ENCODE measurements at regions not wholly inside any gene's neighbourhood (a gene's known extent, or its start where the extent isn't known, plus 50 kb on each side); places are given as distances from the start of the nearest gene placed in this dataset.

DNA sequence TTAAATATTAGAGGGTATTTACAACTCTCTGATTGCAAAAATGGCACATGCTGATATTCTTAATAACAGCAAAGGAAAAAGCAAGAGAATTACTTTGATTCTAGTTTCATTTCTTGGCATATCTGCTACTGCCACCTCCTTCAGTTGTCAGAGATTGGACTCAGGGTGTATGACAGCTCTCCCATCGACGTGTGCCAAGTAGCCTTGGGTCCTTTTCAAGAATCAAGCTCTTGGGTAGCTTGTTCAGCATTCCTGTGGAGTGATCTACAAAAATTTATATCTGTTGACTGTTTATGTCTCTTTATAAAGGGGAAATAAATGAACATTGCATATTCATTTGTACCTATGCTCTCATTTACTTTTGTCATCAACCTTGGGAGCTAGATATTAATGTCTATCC lies 315.6 kb downstream of the PRR16 start:
- Histone ChIP-seq H3K4me3 (ENCODE audit: insufficient read depth, low read depth, low read length) (no peak overlapping the region), H4K91ac (ENCODE audit: insufficient read depth, low read depth, low read length) (peak overlapping the region; percentile 73), H2AK9ac (replicated peaks; ENCODE audit: low read depth, low read length, poor library complexity) (no peak overlapping the region), H3K27ac (ENCODE audit: insufficient read depth, low read length) (peak overlapping the region; percentile 94), H4K20me1 (ENCODE audit: insufficient read depth, low read length) (no peaks in the 10 kb centered on the region), H3K9ac (ENCODE audit: low read depth, low read length) (peak overlapping the region; percentile 63; the same call in 1 of the 2 replicates), H2BK5ac (ENCODE audit: low read depth, low read length, poor library complexity, severe bottlenecking) (peak overlapping the region; percentile 98), H3K23ac (ENCODE audit: low read depth, low read length) (peak overlapping the region; percentile 71; the same call in 1 of the 2 replicates), H4K8ac (ENCODE audit: low read depth in 2 of 2, low read length in 2 of 2) (peak overlapping the region; percentile 44 to 75; a peak in 3 of 4 replicates), H3K4ac (ENCODE audit: low read depth, low read length) (peak overlapping the region; percentile 91), H2AK5ac (ENCODE audit: low read depth, low read length) (peak overlapping the region; percentile 90; the same call in 1 of the 2 replicates), H4K5ac (ENCODE audit: low read depth, low read length) (peak overlapping the region; percentile 87; the same call in 1 of the 2 replicates), H3K4me1 (ENCODE audit: control insufficient read depth, insufficient read depth, low read length) (0 out of 2 replicates have a peak, but pooled peaks cover 2% of the 10 kb centered on the region), H2BK15ac (ENCODE audit: low read depth, low read length) (peak overlapping the region; percentile 62; the same call in 2 of the 3 replicates), H2BK120ac (ENCODE audit: low read depth, low read length) (peak overlapping the region; percentile 93), H3K36me3 (ENCODE audit: control insufficient read depth, insufficient read depth, low read length) (no peaks in the 10 kb centered on the region), H3K79me1 (ENCODE audit: low read depth in 1 of 2, low read length in 2 of 2) (no peaks in the 10 kb centered on the region), H3K56ac (ENCODE audit: extremely low read depth, insufficient read depth, low read length) (no peak overlapping the region; the same call in 1 of the 2 replicates), H2BK20ac (ENCODE audit: low read depth, low read length) (peak overlapping the region; percentile 88), H3K9me3 (ENCODE audit: control insufficient read depth, insufficient read depth, low read length) (no peaks in the 10 kb centered on the region), H3K18ac (ENCODE audit: low read depth, low read length) (peak overlapping the region; percentile 85), H3K14ac (replicated peaks; ENCODE audit: low read depth, low read length) (peak overlapping the region; percentile 77; the same call in 1 of the 2 replicates), H3K9me1 (ENCODE audit: insufficient read depth, low read length) (no peaks in the 10 kb centered on the region), H3K27me3 (ENCODE audit: control insufficient read depth, insufficient read depth, low read length) (no peaks in the 10 kb centered on the region), H2AFZ (replicated peaks; ENCODE audit: low read length, poor library complexity) (peak overlapping the region; percentile 81), H3K4me2 (ENCODE audit: low read depth, low read length) (peak overlapping the region; percentile 87)
- no TSS peak for BruUV-seq (replicated peaks)
- in situ Hi-C loops (cut with MboI; ENCODE audit: low sequenced_read_pairs) = no loop called here
- peak; percentile 46 for ATAC-seq (ENCODE audit: low read depth)
- ChIA-PET POLR2A (ENCODE audit: unreplicated experiment) (interaction anchor here (0.6 kb wide), 2 partner anchors 171 to 213 kb away, joined by 3 read pairs; no protein-coding TSS in a partner anchor), CTCF (no interaction called here)
- dilution Hi-C loops (cut with HindIII; ENCODE audit: low sequenced_read_pairs, unreplicated experiment) = no loop called here
- WGBS, 2 experiments (ENCODE audit: extremely low coverage in 2 of 2, insufficient read length in 1 of 2) = no CpG with 5 or more reads among the region's 2 CpGs
- DNase-seq = peak; percentile 45
- intact Hi-C loops (cut with micrococcal nuclease) = loop anchor here (10.0 kb wide), 1 partner anchor 625 kb away; no protein-coding TSS in a partner anchor
- TF ChIP-seq, protein P1, sequence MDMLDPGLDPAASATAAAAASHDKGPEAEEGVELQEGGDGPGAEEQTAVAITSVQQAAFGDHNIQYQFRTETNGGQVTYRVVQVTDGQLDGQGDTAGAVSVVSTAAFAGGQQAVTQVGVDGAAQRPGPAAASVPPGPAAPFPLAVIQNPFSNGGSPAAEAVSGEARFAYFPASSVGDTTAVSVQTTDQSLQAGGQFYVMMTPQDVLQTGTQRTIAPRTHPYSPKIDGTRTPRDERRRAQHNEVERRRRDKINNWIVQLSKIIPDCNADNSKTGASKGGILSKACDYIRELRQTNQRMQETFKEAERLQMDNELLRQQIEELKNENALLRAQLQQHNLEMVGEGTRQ (IDR thresholded peaks at IDR 0.05; ENCODE audit: low read depth, low read length) = no peak
- no peak for TF ChIP-seq NFE2L2 (IDR thresholded peaks at IDR 0.05; ENCODE audit: low read depth, low read length)
- TF ChIP-seq, protein P2, sequence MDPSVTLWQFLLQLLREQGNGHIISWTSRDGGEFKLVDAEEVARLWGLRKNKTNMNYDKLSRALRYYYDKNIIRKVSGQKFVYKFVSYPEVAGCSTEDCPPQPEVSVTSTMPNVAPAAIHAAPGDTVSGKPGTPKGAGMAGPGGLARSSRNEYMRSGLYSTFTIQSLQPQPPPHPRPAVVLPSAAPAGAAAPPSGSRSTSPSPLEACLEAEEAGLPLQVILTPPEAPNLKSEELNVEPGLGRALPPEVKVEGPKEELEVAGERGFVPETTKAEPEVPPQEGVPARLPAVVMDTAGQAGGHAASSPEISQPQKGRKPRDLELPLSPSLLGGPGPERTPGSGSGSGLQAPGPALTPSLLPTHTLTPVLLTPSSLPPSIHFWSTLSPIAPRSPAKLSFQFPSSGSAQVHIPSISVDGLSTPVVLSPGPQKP (IDR thresholded peaks at IDR 0.05; ENCODE audit: borderline replicate concordance, low read depth, low read length) = no peak
- no peak for TF ChIP-seq BHLHE40 (IDR thresholded peaks at IDR 0.05; ENCODE audit: low read depth, low read length)
- no peak for TF ChIP-seq RAD21 (IDR thresholded peaks at IDR 0.05; ENCODE audit: low read length)
- no peak for TF ChIP-seq MAFK (IDR thresholded peaks at IDR 0.05; ENCODE audit: low read depth, low read length)
- no peak for TF ChIP-seq MXI1 (IDR thresholded peaks at IDR 0.05; ENCODE audit: borderline replicate concordance, low read depth, low read length)
- no peak for TF ChIP-seq MAZ (IDR thresholded peaks at IDR 0.05; ENCODE audit: borderline replicate concordance, low read depth, low read length)

All from IMR-90 (cell line).